GM21717 (cell line): ENCODE measurements at regions not wholly inside any gene's neighbourhood (a gene's known extent, or its start where the extent isn't known, plus 50 kb on each side); places are given as distances from the start of the nearest gene placed in this dataset.
"Not testable (repeated sequence)": the region's sequence is repeated elsewhere in the genome, so short reads cannot be mapped to it uniquely, and the experiment has no call there.

Experiments
- ATAC-seq: cut with Tn5 transposase; IDR thresholded peaks from one replicate; pipeline ENCODE4 v1.9.1; 2021; ENCODE audit warnings: mild to moderate bottlenecking, moderate library complexity; ENCODE audit not compliant: unreplicated experiment

DNA sequence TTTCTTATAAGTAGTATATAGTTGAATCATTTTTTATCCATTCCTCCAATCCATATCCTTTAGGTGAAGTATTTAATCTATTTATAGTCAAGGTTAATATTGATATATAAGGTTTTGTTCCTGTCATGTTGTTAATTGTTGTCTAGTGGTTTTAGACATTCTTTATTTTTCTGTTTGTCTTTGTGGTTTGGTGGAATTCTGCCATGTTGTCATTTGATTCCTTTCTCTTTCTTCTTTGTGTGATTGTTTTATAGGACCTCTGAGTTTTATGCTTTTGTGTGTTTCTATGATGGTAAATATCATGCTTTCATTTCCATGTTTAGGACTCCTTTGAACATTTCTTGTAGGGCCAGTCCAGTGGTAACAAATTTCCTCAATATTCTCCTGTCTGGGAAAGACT, 450.3 kb upstream of the BTBD3 start:
- ATAC-seq = no peak

DNA sequence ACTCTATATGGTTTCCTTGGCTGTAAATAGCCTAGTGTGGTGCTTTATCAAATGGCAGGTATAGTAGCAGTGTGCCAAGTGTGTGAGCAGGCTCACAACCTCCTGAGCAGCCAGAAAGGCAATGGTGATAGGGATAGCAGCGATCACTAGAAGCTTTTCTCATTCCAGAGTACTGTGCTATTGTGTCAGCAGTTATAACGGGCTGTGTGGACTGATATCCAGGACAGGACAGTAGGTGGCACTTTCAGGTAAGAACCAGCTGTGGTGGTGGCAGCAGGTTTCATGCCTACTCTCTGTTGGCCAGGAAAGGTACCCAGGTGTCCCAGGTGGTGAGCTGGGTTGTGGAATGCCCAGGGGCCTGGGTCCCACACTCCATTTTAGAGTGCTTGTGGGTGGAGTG, 448.8 kb upstream of the BTBD3 start:
- ATAC-seq = no peak

DNA sequence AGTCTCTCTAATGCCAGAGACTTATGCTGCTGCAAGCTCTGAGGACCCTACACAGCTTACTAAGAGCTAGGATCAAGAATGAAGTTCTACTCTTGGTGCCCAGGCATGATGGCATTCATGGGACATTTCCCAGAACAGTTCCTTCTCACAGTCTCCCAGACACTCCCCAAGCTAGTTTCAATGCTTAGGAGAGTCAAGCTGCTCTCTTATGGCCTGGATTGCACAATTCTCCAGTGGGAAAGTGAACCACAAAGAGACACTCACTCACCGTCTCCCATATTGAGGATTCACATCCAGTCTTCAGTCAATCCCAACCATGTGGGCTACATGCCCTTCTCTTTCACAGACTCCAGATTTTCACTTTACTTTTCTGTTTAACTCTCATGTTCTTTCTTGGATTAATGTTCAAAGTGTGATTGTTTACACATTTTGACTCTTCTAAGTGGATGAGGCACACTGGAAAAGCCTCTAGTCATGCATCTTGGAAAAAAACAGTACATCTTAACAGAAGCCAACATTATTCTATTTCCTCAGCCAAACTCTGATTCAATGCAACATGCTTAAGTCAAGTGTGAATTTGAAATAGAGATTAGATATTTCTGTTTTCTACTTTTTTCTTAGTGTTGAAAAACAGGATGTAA, 447.8 kb upstream of the BTBD3 start:
- ATAC-seq = no peak

DNA sequence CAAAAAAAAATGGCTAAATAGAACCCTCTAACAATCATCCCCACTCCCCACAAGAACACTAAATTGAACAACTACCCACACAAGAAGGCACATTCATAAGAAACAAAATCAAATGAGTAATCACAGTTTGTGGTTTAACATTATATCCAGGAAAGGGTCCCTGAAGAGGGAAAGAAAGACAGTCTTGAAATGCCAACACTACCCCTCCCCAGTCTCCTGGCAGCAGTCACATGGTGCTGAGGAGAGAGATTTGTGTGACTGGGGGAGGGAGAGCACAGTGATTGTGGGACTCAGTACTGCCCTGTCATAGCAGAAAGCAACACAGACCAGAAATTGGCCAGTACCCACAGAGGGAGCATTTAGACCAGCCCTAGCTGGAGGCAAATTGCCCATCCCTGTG, 443.7 kb upstream of the BTBD3 start:
- ATAC-seq = no peak

DNA sequence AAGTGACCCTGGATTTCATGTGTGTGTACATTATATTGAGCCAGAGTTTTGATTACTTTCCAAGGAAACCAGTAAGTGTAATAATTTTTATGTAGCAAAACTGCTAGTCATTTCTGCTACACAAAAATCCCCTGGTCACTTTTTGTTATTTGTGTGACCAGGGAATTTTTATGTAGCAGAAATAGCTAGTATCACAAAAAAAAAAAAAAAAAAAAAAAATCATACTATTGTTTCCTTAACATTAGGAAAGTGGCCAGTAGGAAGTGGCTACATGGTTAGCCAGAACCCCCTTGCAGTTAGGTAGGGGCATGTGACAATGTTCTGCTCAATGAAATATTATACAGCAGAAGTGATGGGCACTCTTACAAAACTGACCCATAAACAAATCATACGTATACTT, 434.0 kb upstream of the BTBD3 start:
- no peak for ATAC-seq

DNA sequence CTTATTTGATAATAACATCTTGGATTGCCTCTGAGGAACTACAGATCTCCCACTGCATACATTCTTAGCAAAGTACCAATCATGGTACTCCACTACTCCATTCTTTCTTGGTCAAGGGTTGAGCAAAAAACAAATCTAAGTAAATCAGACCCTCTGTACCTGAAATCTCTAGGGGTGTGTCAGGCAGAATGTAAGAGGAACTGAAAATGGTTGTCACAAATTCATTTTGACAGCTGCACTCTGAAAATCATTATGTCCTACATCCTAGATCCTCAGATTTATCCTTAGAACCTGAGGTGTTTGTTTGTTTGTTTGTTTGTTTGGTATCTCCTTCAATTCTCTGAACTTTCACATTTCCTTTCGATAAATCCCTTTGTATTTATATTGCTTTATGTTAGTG, 433.2 kb upstream of the BTBD3 start:
- no peak for ATAC-seq

DNA sequence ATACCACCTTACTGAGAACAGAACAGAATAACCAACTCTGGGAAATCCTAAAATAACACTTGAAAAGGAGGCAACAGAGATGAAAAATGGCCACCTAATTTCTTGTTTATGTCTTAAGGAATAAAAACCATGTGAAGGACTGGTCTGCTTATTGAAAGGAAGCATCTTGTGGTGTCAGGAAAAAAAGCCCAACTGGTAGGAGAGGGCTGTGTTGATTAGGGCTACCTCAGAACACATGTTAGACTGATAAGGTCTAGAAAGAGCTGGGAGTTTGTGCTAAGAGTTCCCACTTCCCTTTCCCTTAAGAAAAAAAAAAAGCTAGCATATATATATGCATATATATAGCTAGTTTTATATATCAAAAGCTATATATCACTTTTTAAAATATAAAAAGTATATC, 425.3 kb upstream of the BTBD3 start:
- no peak for ATAC-seq

DNA sequence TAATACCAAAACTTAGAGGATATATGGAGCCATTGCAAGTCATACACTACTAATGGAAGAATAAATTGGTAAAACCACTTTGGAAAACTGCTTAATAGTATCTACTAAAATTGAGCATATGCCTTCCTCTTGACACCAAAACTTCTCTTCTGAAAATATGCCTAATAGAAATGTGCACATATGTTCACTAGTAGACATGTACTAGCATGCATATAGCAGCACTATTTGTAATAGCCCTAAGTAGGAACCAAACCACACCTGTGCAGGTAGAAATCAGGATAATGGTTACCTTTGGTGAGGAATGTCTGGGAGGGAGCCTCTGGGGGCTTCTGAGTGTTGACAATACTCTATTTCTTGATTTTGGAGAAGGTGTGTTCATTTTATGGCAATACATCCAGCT, 424.8 kb upstream of the BTBD3 start:
- no peak for ATAC-seq

DNA sequence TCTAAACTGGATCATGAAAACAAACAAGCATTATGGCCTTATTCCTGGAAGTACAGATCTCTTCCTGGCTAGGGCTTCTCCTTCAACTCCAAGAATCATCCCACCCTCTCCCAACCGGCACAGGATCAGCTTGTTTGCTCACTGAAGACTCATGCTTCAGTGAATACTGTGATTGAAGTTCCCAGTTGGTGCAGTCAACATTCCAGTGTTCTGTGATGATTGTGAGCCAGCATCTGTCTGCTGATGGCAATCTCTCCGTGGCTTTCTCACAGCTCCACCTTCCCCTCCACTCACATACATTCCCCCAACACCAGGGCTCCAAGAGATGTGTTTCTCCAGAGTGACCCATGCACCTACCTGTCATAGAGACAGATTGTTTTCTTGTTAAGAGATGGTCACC, 421.3 kb upstream of the BTBD3 start:
- no peak for ATAC-seq

DNA sequence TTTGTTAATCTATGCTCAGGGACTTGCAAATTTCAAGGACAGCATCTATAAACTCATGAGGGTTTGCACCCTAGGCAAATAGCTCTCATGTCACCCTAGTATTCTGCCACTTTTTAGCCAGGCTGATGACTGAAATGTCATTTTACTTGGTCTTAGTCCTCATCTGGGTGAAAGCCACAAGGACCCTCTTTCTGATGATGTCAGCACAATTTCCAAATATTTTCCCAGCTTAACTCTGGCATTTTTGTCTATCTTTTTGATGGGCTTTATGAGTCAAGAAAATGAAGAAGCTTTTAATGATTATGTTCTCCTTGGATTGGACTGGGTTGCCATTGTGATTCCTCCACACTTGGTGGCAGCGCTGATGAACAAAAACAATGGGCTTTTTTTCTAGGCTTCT, 420.1 kb upstream of the BTBD3 start:
- no peak for ATAC-seq

DNA sequence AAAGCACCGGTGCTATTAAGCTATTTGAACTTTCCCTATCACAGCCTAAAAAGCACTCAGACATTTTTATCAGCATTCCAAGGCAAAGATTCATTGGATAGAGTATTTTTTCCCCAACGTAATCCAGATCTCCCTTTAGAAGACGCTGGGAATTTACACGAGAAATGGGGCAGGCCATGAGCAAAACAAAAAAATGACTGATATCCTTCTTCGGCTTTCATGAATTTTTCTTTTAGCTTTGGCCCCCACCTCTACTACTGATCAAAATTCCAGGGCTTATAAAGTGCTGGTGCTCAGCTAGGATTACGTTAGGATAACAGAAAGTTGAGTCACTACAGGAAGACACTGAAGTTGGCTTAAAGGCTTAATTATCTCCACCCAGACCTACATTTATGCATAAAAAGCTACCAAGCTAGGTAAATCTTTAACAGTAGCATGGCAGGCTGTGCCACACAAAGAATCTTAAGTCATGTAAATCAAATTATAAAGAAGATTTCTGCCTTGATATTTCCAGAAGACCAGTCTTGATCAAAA, 418.5 kb upstream of the BTBD3 start:
- no peak for ATAC-seq

DNA sequence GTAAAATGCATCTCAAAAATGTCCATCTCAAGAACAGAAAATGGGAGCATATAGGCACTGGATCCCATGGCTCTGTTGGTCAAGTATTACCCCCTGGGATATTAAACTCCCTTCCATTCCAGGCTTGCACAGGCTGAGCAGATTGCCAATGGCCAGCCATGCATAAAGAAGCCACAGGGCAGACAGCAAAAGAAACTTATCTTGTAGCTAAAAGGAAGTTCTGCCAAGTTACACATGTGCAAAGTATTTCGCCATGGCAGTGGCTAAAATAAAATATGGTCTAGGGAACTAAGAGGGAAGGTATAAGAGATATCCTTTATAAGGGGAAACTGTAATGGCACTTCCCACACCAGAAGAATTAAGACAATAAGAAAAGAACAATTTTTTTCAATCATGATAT, 415.6 kb upstream of the BTBD3 start:
- ATAC-seq = no peak

DNA sequence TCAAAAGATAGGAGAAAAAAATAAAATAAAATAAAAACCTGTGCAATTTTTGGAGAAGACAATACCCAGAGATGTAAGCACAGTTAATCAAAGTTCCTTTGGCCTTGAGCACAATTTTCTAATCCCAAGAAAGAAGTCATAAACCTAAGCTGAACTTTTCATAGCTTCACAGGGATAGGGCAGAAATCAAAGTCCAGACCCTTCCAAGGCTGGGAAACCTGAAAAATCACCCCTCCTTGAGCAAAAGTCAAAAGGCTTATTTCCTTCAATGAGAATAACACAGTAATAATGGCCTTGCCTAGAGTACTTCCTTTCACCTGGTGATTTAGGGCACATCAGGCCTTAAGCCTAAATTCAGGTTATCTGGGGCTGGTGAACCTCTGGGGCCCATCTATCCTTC, 415.0 kb upstream of the BTBD3 start:
- no peak for ATAC-seq

DNA sequence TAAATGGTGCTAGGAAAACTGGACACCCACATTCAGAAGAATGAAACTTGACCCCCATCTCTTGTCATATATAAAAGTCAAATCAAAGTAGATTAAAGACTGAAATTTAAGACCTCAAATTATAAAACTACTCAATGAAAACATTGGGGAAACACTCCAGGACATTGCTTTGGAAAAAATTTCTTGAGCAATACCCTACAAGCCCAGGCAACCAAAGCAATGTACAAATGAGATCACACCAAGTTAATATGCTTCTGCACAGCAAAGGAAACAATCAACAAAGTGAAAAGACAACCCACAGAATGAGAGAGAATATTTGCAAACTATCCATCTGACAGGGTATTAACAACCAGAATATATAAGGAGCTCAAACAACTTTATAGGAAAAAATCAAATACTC, 407.9 kb upstream of the BTBD3 start:
- no peak for ATAC-seq

DNA sequence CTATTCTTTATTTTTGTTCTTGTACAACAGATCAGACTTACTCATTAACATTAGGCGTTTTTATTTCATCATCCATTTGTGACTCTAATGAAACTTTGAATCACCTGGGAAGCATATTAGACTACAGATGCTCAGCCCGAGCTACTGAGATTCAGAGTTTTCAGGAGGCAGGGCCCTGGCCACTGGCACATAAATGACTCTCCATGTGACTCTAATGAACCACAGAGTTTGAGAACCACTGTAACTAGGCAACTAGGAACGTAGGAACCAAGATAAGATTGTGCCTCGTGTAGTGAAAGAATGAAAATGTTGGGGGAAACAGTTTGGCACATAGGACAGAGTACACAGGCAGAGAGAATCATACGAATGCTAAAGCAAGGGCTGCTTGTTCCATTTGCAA, 405.9 kb upstream of the BTBD3 start:
- no peak for ATAC-seq

DNA sequence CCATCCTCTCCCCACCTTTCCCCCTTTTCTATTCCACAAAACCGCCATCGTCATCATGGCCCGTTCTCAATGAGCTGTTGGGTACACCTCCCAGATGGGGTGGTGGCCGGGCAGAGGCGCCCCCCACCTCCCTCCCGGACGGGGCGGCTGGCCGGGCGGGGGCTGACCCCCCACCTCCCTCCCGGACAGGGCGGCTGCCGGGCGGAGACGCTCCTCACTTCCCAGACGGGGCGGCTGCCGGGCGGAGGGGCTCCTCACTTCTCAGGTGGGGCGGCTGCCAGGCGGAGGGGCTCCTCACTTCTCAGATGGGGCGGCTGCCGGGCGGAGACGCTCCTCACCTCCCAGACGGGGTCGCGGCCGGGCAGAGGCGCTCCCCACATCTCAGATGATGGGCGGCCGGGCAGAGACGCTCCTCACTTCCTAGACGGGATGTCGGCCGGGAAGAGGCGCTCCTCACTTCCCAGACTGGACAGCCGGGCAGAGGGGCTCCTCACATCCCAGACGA, 404.4 kb upstream of the BTBD3 start:
- ATAC-seq = not testable (repeated sequence)

DNA sequence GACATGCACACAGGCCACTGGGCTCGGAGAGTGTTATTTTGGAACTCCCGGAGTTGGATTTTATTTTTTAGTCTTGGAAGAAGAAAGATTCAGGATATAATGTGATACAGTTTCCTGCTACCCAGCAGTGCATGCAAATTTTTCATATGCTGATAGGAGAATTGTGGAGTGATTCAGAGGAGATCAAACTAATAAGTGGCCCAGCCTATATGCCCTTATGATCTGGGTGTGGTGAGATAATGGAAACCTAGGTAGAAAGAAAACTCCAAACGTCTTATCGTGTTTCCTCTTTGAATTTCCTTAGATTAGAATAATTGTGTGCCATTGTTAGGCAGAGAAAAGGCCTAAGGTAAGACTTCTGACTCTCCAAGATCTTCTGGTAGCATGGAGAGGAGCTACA, 401.2 kb upstream of the BTBD3 start:
- ATAC-seq = no peak

DNA sequence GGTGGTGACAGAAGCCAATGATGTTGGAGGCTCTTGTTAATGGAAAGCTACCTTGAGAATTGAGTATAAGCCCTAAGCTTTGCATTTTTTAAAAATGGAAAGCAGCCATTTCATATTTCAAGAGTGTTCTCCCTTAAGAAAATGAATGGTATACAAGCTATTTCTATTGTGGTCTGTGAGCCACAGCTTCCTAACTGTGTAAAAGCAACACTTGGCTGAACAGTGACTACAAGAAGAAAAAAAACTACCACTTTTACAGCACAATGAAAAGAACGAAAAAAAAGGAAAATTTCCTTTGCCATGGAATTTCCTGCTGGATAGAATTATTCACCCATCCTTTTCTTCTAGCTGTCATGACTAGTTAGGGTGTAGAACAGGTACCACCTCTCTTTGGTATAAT, 397.1 kb upstream of the BTBD3 start:
- ATAC-seq = no peak

DNA sequence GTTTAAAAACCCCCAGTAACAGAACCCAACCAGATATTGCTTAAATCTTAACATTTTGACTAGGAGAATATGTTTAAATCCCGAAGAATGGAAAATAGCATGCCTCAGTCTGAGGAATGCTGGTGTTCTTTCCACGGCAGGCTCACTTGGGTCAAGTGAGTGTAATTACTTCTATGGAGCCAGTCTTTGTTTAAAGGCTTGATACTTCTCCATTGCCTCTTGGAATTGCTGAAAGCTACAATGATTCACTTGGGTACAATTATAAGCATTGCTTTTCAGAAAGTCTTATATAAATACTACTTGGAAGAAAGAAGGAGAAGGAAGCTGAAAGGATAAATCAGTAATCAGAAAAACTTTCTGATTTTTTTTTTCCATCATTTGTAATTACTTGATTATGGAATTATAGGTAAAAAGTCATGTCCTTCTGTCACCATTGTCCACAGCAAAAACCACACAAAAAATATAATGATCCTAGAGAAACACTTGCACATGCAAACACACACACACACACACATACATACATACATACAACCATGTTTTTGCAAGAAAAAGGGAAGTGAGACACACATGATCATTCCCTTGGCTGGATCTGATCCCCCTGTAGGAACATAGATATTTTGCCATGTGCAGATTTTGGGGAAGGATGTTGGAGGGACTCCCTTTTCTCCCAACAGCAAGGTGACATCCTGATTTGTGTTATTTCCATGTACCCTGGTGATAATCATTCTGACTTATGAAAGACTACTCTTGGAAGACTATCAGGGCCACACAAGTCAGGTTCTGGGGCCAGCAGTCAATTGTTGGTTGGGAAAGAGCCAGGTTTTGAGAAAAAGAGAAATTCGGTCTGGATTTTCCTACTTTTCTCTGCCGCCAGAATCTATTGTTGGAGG, 396.0 kb upstream of the BTBD3 start:
- no peak for ATAC-seq

DNA sequence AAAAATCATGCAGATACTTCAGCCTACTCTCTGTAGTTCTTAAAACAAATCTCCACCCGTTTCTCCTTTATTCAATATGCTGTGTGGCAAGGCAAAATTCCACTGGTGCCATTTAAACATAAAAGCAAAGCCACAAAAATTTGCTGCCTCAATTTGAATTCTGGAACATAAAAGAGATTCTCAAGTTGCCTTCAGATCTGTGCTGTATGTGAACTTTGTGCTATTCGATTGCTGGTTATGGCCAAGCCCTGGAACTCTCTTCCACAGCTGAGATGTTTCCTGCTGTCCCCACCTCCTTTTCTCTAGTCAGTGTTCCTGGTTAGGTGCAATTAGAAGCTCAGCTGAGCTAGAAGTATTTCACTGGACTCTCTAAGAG, 395.3 kb upstream of the BTBD3 start:
- ATAC-seq = no peak

DNA sequence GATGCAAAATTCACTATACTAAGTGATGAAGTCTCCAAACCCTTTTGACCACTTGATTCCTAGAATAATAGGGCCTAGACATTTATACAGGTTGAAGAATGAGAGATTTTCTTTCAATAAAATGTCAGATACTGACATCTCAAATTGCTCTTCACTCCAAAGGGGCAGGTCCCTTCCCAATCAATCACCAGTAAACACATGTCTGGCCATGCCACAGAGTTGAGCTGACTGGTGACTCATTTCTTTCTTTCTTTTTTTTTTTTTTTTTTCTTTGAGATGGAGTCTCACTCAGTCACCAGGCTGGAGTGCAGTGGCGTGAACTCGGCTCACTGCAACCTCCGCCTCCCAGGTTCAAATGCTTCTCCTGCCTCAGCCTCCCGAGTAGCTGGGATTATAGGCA, 388.6 kb upstream of the BTBD3 start:
- no peak for ATAC-seq

DNA sequence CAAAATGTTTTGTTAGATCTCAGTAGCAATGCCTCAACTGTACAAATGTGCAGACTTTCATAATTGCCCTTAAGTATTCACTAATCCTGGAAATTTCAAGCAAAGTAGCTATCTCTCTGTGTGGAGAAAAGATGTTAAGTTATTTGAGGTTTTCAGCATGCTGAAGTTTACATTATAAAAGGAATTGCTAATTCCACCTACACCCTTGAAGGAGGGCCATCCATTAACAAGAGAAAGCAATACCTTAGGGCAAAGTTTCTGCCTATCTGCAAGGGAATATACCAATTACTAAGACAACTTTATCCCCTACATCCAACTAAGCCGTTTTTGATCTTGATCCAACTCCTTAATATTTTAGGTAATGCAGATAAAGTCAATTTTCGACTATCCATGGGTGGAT, 380.7 kb upstream of the BTBD3 start:
- no peak for ATAC-seq
